H1 (cell line): ENCODE measurements at regions not wholly inside any gene's neighbourhood (a gene's known extent, or its start where the extent isn't known, plus 50 kb on each side); places are given as distances from the start of the nearest gene placed in this dataset.

Experiments
- CTCF ChIA-PET: fragments of 300-600 bp; sonication (Branson Sonifier 250); formaldehyde crosslinking; loops from one replicate; lab custom pipeline; 2021; ENCODE audit not compliant: partially characterized antibody; lab: Charles Lee
- POLR2A ChIA-PET: fragments of 300-600 bp; sonication (Branson Sonifier 250); formaldehyde crosslinking; loops from one replicate; lab custom pipeline; 2021; ENCODE audit warnings: inconsistent platforms; ENCODE audit not compliant: partially characterized antibody; lab: Charles Lee
- DNase-seq, 2 experiments: peaks; one replicate each; pipeline versions ENCODE4 v3.0.0 to v3.0.0-alpha.2; 2010 to 2022; ENCODE audit warnings: low spot score in 2 of 2, low read depth in 1 of 2, mixed read lengths in 1 of 2
- FAIRE-seq: peaks from 2 replicates; lab custom pipeline; 2011; peaks lifted over from hg19 to GRCh38; lab: Jason Lieb, UNC
- H2AFZ ChIP-seq: 2 replicates; pipeline ENCODE4 v1.8.1; 2012; ENCODE audit warnings: low read length, inconsistent platforms
- H2AK5ac ChIP-seq: 2 replicates; pipeline ENCODE4 v1.6.1; 2013; ENCODE audit warnings: low read depth, low read length
- H2BK120ac ChIP-seq: replicated peaks from 2 replicates; pipeline ENCODE3; 2013; ENCODE audit warnings: low read depth, low read length, inconsistent platforms
- H2BK12ac ChIP-seq: 2 replicates; pipeline ENCODE4 v1.6.1; 2013; ENCODE audit warnings: low read depth, low read length
- H2BK15ac ChIP-seq: 2 replicates; pipeline ENCODE4 v1.6.1; 2013; ENCODE audit warnings: low read length
- H2BK20ac ChIP-seq: 2 replicates; pipeline ENCODE4 v1.6.1; 2013; ENCODE audit warnings: low read length
- H2BK5ac ChIP-seq: 2 replicates; pipeline ENCODE4 v1.6.1; 2013; ENCODE audit warnings: low read depth, low read length
- H3K14ac ChIP-seq: 2 replicates; pipeline ENCODE4 v1.6.1; 2013; ENCODE audit warnings: inconsistent platforms; ENCODE audit not compliant: insufficient read length
- H3K18ac ChIP-seq: 2 replicates; pipeline ENCODE4 v1.6.1; 2013; ENCODE audit warnings: low read length; ENCODE audit errors: extremely low read depth
- H3K23ac ChIP-seq: 2 replicates; pipeline ENCODE4 v1.6.1; 2013; ENCODE audit warnings: inconsistent platforms; ENCODE audit not compliant: insufficient read length
- H3K23me2 ChIP-seq: 2 replicates; pipeline ENCODE4 v1.6.1; 2013; ENCODE audit warnings: low read depth, low read length
- H3K27ac ChIP-seq: 2 replicates; pipeline ENCODE4 v1.6.1; 2011; ENCODE audit warnings: low read depth, low read length, inconsistent platforms
- H3K27me3 ChIP-seq, 4 experiments: replicated peaks in 1 of 4; 1 replicate in 1 of 4; 2 replicates in 3 of 4; pipeline versions ENCODE4 v1.6.1 to v1.8.1; 2011 to 2013; ENCODE audit warnings: low read length in 3 of 4, mild to moderate bottlenecking in 3 of 4, inconsistent platforms in 2 of 4, mixed read lengths in 2 of 4, moderate library complexity in 1 of 4; ENCODE audit not compliant: control insufficient read depth in 3 of 4, insufficient read depth in 3 of 4; ENCODE audit errors: extremely low read depth in 1 of 4
- H3K36me3 ChIP-seq, 4 experiments: 2 replicates each; pipeline versions ENCODE4 v1.6.1 to v1.8.1; 2011 to 2013; ENCODE audit warnings: mild to moderate bottlenecking in 4 of 4, low read length in 3 of 4, moderate library complexity in 2 of 4, control low read depth in 1 of 4, inconsistent platforms in 1 of 4; ENCODE audit not compliant: insufficient read depth in 4 of 4, control insufficient read depth in 2 of 4
- H3K4ac ChIP-seq: replicated peaks from 2 replicates; pipeline ENCODE3; 2013; ENCODE audit warnings: low read length, low read depth, mixed read lengths, inconsistent platforms; ENCODE audit not compliant: insufficient read length
- H3K4me1 ChIP-seq, 4 experiments: replicated peaks in 1 of 4; 1 replicate in 1 of 4; 2 replicates in 3 of 4; pipeline versions ENCODE4 v1.6.1 to v1.8.1; 2011 to 2013; ENCODE audit warnings: low read length in 3 of 4, inconsistent platforms in 2 of 4, mixed read lengths in 1 of 4; ENCODE audit not compliant: insufficient read depth in 4 of 4, control insufficient read depth in 3 of 4
- H3K4me2 ChIP-seq, 2 experiments: 2 replicates each; pipeline versions ENCODE4 v1.6.1 to v1.8.1; 2011 to 2013; ENCODE audit warnings: low read depth in 2 of 2, low read length in 2 of 2, control low read depth in 1 of 2, inconsistent platforms in 1 of 2, mild to moderate bottlenecking in 1 of 2; ENCODE audit not compliant: insufficient read depth in 1 of 2
- H3K4me3 ChIP-seq, 4 experiments: fragments of 200-600, 300-600 bp in 1 of 4; sonication (generic), shearing (Covaris generic), sonication (Bioruptor Twin) in 1 of 4; 2 replicates each; pipeline versions ENCODE4 v1.5.1 to v1.8.1; 2011 to 2016; ENCODE audit warnings: low read length in 4 of 4, low read depth in 3 of 4, control low read depth in 2 of 4, inconsistent platforms in 2 of 4, mild to moderate bottlenecking in 2 of 4, mixed read lengths in 1 of 4, moderate library complexity in 1 of 4; ENCODE audit not compliant: insufficient read depth in 2 of 4; ENCODE audit errors: extremely low read depth in 1 of 4
- H3K56ac ChIP-seq: replicated peaks from 2 replicates; pipeline ENCODE3; 2013; ENCODE audit warnings: low read depth, mild to moderate bottlenecking, mixed read lengths, low read length, inconsistent platforms; ENCODE audit not compliant: insufficient read length
- H3K79me1 ChIP-seq: 2 replicates; pipeline ENCODE4 v1.6.1; 2013; ENCODE audit warnings: low read depth, low read length, control low read depth
- H3K79me2 ChIP-seq, 2 experiments: 2 replicates each; pipeline versions ENCODE4 v1.6.1 to v1.8.1; 2012 to 2013; ENCODE audit warnings: low read length in 2 of 2, mild to moderate bottlenecking in 2 of 2, inconsistent platforms in 1 of 2; ENCODE audit not compliant: insufficient read depth in 2 of 2, control insufficient read depth in 1 of 2
- H3K9ac ChIP-seq, 4 experiments: replicated peaks in 1 of 4; 1 replicate in 1 of 4; 2 replicates in 3 of 4; pipeline versions ENCODE4 v1.6.1 to v1.8.1; 2011 to 2013; ENCODE audit warnings: low read depth in 3 of 4, low read length in 3 of 4, control low read depth in 2 of 4, mild to moderate bottlenecking in 2 of 4, moderate library complexity in 2 of 4, inconsistent platforms in 1 of 4; ENCODE audit errors: extremely low read depth in 1 of 4
- H3K9me3 ChIP-seq, 2 experiments: 2 replicates each; pipeline versions ENCODE4 v1.6.1 to v1.8.1; 2012 to 2013; ENCODE audit warnings: mild to moderate bottlenecking in 2 of 2, moderate library complexity in 2 of 2, control low read depth in 1 of 2, inconsistent platforms in 1 of 2, low read depth in 1 of 2, low read length in 1 of 2, mixed read lengths in 1 of 2; ENCODE audit not compliant: insufficient read depth in 2 of 2
- H4K20me1 ChIP-seq, 2 experiments: replicated peaks in 1 of 2; 2 replicates each; pipeline versions ENCODE3 to v1.8.1; 2011 to 2013; ENCODE audit warnings: inconsistent platforms in 2 of 2, low read length in 2 of 2, mild to moderate bottlenecking in 1 of 2; ENCODE audit not compliant: insufficient read depth in 2 of 2, control insufficient read depth in 1 of 2
- H4K5ac ChIP-seq: 2 replicates; pipeline ENCODE4 v1.6.1; 2013; ENCODE audit warnings: low read length, low read depth, mixed read lengths, inconsistent platforms; ENCODE audit not compliant: insufficient read length
- H4K8ac ChIP-seq: 2 replicates; pipeline ENCODE4 v1.8.0; 2013; ENCODE audit warnings: mild to moderate bottlenecking, moderate library complexity, low read length, inconsistent platforms; ENCODE audit not compliant: insufficient read depth; ENCODE audit errors: extremely low read depth
- H4K91ac ChIP-seq: replicated peaks from 2 replicates; pipeline ENCODE3; 2013; ENCODE audit warnings: low read length, mixed read lengths, inconsistent platforms; ENCODE audit not compliant: insufficient read length
- E2F6 ChIP-seq: IDR thresholded peaks from 2 replicates; pipeline ENCODE4 v1.6.1; 2012; ENCODE audit warnings: inconsistent platforms
- JUN ChIP-seq: IDR thresholded peaks from 2 replicates; pipeline ENCODE4 v1.6.1; 2011; ENCODE audit warnings: low read depth, mild to moderate bottlenecking, improper control_type of control experiment, low read length
- KDM1A ChIP-seq: fragments of 200-600, 300-600 bp; sonication (generic); IDR thresholded peaks from 2 replicates; pipeline ENCODE4 v1.7.1; 2016; ENCODE audit warnings: mild to moderate bottlenecking, low read length, borderline replicate concordance
- KDM4A ChIP-seq: IDR thresholded peaks from one replicate; pipeline ENCODE4 v1.7.1; 2012; ENCODE audit warnings: low read depth, mild to moderate bottlenecking, moderate library complexity, low read length, inconsistent platforms; ENCODE audit not compliant: severe bottlenecking
- POLR2A ChIP-seq, 2 experiments: IDR thresholded peaks; 1 replicate in 1 of 2; 2 replicates in 1 of 2; pipeline ENCODE4 v1.6.1; 2011; ENCODE audit warnings: low read depth in 2 of 2, low read length in 2 of 2, mild to moderate bottlenecking in 2 of 2; ENCODE audit errors: control extremely low read depth in 1 of 2
- RFX5 ChIP-seq: IDR thresholded peaks from 2 replicates; pipeline ENCODE4 v1.6.1; 2011; ENCODE audit warnings: low read depth, low read length, improper control_type of control experiment, borderline replicate concordance
- TAF7 ChIP-seq: optimal IDR thresholded peaks from 2 replicates; pipeline ENCODE3; 2011; ENCODE audit warnings: low read depth, mild to moderate bottlenecking, inconsistent platforms, low read length, moderate library complexity, borderline replicate concordance
- WGBS, 2 experiments: shearing (Covaris generic) in 1 of 2; methylation state at CpG; one replicate each; pipeline versions ENCODE4 v1.1.6 to v1.1.7; 2013 to 2015; ENCODE audit warnings: low lambda C conversion rate in 2 of 2, mixed read lengths in 2 of 2, inconsistent platforms in 1 of 2, low coverage in 1 of 2, missing lambda C conversion rate in 1 of 2; ENCODE audit not compliant: insufficient replicate concordance in 2 of 2, insufficient coverage in 1 of 2, insufficient read length in 1 of 2; ENCODE audit errors: extremely low coverage in 1 of 2, missing lambda C conversion rate in 1 of 2; 5-methylcytosine and 5-hydroxymethylcytosine counted together
- TF ChIP-seq, protein P1 (sequence below): IDR thresholded peaks from 2 replicates; pipeline ENCODE4 v1.6.1; 2012; ENCODE audit warnings: inconsistent platforms

GRCh38 chr6:23419046-23419445 is 707.0 kb upstream of the NRSN1 start:
- TF ChIP-seq, protein P1, sequence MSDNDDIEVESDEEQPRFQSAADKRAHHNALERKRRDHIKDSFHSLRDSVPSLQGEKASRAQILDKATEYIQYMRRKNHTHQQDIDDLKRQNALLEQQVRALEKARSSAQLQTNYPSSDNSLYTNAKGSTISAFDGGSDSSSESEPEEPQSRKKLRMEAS, result no peak
- TF ChIP-seq POLR2A (IDR thresholded peaks at IDR 0.05; ENCODE audit: control extremely low read depth in 1 of 2, low read depth in 2 of 2, low read length in 2 of 2) (no peak), JUN (no peak), RFX5 (no peak), KDM1A (no peak), TAF7 (no peak), KDM4A (no peak), E2F6 (no peak)
- TF ChIP-seq, all 59 proteins: peak for 0
- H3K4me2 ChIP-seq, result no peak overlapping the region
- H3K14ac ChIP-seq, result no peak overlapping the region
- H3K27ac ChIP-seq, result no peak overlapping the region
- no peak overlapping the region for H2BK15ac ChIP-seq
- WGBS, 2 experiments, result 88% methylated on average over 1 of the region's 1 CpG; no CpG with 5 or more reads in 1 of the 2 experiments
- H4K20me1 ChIP-seq, result no peaks in the 10 kb centered on the region
- no peak overlapping the region for H2BK12ac ChIP-seq
- no peaks in the 10 kb centered on the region for H3K4me1 ChIP-seq
- H2BK120ac ChIP-seq, result no peak overlapping the region
- H3K27me3 ChIP-seq, result no peaks in the 10 kb centered on the region
- no peak overlapping the region for H3K9ac ChIP-seq
- POLR2A ChIA-PET, result no interaction called here
- H2AFZ ChIP-seq, result no peak overlapping the region
- no peaks in the 10 kb centered on the region for H3K79me2 ChIP-seq
- H3K4ac ChIP-seq, result no peak overlapping the region
- no peak overlapping the region for H4K5ac ChIP-seq
- H2BK20ac ChIP-seq, result no peak overlapping the region
- FAIRE-seq (no peak), DNase-seq (no peak)
- no peak overlapping the region for H3K23ac ChIP-seq
- no peak overlapping the region for H4K91ac ChIP-seq
- no peak overlapping the region for H3K4me3 ChIP-seq
- H3K18ac ChIP-seq, result no peak overlapping the region
- H4K8ac ChIP-seq, result no peak overlapping the region
- no peak overlapping the region for H3K56ac ChIP-seq
- CTCF ChIA-PET, result no interaction called here
- no peaks in the 10 kb centered on the region for H3K79me1 ChIP-seq
- no peaks in the 10 kb centered on the region for H3K36me3 ChIP-seq
- no peak overlapping the region for H2BK5ac ChIP-seq
- H3K23me2 ChIP-seq, result no peaks in the 10 kb centered on the region
- peaks cover 0 to 2% of the 10 kb centered on the region in 2 experiments; a peak in 1 of 4 replicates for H3K9me3 ChIP-seq
- H2AK5ac ChIP-seq, result no peak overlapping the region
